ENCODE measurements at regions not wholly inside any gene's neighbourhood (a gene's known extent, or its start where the extent isn't known, plus 50 kb on each side); places are given as distances from the start of the nearest gene placed in this dataset.

DNA sequence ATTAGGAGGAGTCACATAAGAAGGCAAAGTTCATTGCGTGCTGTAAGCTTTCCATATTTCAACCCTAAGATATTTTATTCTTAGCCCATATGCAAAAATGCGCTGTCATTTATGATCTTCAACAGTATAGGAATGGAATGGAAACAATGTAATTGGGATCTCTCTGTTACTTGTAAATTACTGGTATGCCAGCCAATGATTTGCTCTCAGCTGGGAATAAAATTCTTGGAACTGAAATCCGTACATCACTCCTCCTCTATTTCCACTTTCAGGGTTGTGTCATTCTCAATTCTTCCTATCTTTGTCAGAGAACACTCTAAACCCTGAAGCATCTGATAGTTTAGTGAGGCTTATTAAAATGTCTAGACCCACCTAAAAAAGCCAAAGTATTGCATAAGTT is 80.7 kb upstream of the STEAP4 start:
- no peak for TF ChIP-seq ZNF707 (tag by site-specific recombination; IDR thresholded peaks at IDR 0.05)
- TF ChIP-seq, protein P1, sequence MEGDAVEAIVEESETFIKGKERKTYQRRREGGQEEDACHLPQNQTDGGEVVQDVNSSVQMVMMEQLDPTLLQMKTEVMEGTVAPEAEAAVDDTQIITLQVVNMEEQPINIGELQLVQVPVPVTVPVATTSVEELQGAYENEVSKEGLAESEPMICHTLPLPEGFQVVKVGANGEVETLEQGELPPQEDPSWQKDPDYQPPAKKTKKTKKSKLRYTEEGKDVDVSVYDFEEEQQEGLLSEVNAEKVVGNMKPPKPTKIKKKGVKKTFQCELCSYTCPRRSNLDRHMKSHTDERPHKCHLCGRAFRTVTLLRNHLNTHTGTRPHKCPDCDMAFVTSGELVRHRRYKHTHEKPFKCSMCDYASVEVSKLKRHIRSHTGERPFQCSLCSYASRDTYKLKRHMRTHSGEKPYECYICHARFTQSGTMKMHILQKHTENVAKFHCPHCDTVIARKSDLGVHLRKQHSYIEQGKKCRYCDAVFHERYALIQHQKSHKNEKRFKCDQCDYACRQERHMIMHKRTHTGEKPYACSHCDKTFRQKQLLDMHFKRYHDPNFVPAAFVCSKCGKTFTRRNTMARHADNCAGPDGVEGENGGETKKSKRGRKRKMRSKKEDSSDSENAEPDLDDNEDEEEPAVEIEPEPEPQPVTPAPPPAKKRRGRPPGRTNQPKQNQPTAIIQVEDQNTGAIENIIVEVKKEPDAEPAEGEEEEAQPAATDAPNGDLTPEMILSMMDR (tag by site-specific recombination; IDR thresholded peaks at IDR 0.05) = no peak
- TF ChIP-seq KLF1 (tag by site-specific recombination; IDR thresholded peaks at IDR 0.05) = no peak
- TF ChIP-seq, protein P2, sequence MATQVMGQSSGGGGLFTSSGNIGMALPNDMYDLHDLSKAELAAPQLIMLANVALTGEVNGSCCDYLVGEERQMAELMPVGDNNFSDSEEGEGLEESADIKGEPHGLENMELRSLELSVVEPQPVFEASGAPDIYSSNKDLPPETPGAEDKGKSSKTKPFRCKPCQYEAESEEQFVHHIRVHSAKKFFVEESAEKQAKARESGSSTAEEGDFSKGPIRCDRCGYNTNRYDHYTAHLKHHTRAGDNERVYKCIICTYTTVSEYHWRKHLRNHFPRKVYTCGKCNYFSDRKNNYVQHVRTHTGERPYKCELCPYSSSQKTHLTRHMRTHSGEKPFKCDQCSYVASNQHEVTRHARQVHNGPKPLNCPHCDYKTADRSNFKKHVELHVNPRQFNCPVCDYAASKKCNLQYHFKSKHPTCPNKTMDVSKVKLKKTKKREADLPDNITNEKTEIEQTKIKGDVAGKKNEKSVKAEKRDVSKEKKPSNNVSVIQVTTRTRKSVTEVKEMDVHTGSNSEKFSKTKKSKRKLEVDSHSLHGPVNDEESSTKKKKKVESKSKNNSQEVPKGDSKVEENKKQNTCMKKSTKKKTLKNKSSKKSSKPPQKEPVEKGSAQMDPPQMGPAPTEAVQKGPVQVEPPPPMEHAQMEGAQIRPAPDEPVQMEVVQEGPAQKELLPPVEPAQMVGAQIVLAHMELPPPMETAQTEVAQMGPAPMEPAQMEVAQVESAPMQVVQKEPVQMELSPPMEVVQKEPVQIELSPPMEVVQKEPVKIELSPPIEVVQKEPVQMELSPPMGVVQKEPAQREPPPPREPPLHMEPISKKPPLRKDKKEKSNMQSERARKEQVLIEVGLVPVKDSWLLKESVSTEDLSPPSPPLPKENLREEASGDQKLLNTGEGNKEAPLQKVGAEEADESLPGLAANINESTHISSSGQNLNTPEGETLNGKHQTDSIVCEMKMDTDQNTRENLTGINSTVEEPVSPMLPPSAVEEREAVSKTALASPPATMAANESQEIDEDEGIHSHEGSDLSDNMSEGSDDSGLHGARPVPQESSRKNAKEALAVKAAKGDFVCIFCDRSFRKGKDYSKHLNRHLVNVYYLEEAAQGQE (tag by site-specific recombination; IDR thresholded peaks at IDR 0.05) = no peak
- TF ChIP-seq MZF1 (tag by site-specific recombination; IDR thresholded peaks at IDR 0.05; ENCODE audit: borderline replicate concordance) = no peak
- no peak for TF ChIP-seq BCL11A (tag by site-specific recombination; IDR thresholded peaks at IDR 0.05; ENCODE audit: low read depth)
